ENCODE measurements at regions not wholly inside any gene's neighbourhood (a gene's known extent, or its start where the extent isn't known, plus 50 kb on each side); places are given as distances from the start of the nearest gene placed in this dataset.

DNA sequence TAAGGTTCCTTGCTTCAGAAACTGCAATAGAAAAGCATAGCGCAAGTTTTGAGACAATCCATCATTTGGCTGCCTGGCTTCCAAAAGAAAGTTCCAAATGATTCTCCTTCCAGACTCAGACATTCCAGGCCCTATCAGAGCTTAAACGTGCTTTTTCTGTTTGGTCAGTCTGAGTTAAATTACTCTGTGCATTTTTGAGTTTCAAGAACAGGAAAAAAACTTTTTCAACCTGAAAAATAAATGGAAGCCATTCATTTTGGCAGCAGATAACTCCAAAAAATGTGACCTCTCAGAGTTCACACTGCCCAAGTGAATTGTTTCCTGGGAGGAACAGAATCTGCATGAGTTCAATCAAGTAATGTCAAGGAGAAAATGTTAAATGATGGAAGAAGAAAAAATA is 354.2 kb downstream of the CXCL12 start:
- no peak overlapping the region for H3K27ac ChIP-seq
- no peak overlapping the region for H3K4me3 ChIP-seq
- no peak for FAIRE-seq
- no peaks in the 10 kb centered on the region for H3K9me3 ChIP-seq
- no peak for DNase-seq (ENCODE audit: low read depth in 1 of 2, low spot score in 1 of 2)
- POLR2A ChIA-PET, result no interaction called here
- CTCF ChIA-PET, result no interaction called here
- no peak for ATAC-seq
- no peak overlapping the region for H3K4me2 ChIP-seq
- H3K4me1 ChIP-seq, result no peaks in the 10 kb centered on the region
- 10% methylated on average over 2 of the region's 2 CpGs for WGBS (ENCODE audit: missing lambda C conversion rate)
- TF ChIP-seq GATA3 (IDR thresholded peaks at IDR 0.05; ENCODE audit: borderline replicate concordance) (no peak), ZSCAN20 (CRISPR knock-in tag; IDR thresholded peaks at IDR 0.05) (no peak), RAD21 (conservative IDR thresholded peaks at IDR 0.05 in 1 of 2, IDR thresholded peaks at IDR 0.05 in 1 of 2) (no peak), CHD2 (IDR thresholded peaks at IDR 0.05; ENCODE audit: low read length, partially characterized antibody) (no peak), CBX2 (IDR thresholded peaks at IDR 0.05; ENCODE audit: borderline replicate concordance, low read depth) (no peak), TP53 (CRISPR knock-in tag; IDR thresholded peaks at IDR 0.05) (no peak), POLR2AphosphoS2 (conservative IDR thresholded peaks at IDR 0.05; ENCODE audit: low read length) (no peak), ZC3H11A (IDR thresholded peaks at IDR 0.05) (no peak), SMC3 (IDR thresholded peaks at IDR 0.05) (no peak), RCOR1 (IDR thresholded peaks at IDR 0.05; ENCODE audit: low read depth, low read length) (no peak), MYC (IDR thresholded peaks at IDR 0.05; ENCODE audit: borderline replicate concordance, low read length) (no peak), EP300 (IDR thresholded peaks at IDR 0.05) (no peak), FOXS1 (CRISPR knock-in tag; IDR thresholded peaks at IDR 0.05) (no peak), ESRRA (IDR thresholded peaks at IDR 0.05; ENCODE audit: borderline replicate concordance, low read length) (no peak)
- TF ChIP-seq, protein P1, sequence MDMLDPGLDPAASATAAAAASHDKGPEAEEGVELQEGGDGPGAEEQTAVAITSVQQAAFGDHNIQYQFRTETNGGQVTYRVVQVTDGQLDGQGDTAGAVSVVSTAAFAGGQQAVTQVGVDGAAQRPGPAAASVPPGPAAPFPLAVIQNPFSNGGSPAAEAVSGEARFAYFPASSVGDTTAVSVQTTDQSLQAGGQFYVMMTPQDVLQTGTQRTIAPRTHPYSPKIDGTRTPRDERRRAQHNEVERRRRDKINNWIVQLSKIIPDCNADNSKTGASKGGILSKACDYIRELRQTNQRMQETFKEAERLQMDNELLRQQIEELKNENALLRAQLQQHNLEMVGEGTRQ (IDR thresholded peaks at IDR 0.05), result no peak
- TF ChIP-seq, protein P2, sequence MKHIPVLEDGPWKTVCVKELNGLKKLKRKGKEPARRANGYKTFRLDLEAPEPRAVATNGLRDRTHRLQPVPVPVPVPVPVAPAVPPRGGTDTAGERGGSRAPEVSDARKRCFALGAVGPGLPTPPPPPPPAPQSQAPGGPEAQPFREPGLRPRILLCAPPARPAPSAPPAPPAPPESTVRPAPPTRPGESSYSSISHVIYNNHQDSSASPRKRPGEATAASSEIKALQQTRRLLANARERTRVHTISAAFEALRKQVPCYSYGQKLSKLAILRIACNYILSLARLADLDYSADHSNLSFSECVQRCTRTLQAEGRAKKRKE (CRISPR knock-in tag; IDR thresholded peaks at IDR 0.05; ENCODE audit: low read depth), result no peak
- TF ChIP-seq, protein P3, sequence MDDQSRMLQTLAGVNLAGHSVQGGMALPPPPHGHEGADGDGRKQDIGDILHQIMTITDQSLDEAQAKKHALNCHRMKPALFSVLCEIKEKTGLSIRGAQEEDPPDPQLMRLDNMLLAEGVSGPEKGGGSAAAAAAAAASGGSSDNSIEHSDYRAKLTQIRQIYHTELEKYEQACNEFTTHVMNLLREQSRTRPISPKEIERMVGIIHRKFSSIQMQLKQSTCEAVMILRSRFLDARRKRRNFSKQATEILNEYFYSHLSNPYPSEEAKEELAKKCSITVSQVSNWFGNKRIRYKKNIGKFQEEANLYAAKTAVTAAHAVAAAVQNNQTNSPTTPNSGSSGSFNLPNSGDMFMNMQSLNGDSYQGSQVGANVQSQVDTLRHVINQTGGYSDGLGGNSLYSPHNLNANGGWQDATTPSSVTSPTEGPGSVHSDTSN (IDR thresholded peaks at IDR 0.05), result no peak
- TF ChIP-seq, protein P4, sequence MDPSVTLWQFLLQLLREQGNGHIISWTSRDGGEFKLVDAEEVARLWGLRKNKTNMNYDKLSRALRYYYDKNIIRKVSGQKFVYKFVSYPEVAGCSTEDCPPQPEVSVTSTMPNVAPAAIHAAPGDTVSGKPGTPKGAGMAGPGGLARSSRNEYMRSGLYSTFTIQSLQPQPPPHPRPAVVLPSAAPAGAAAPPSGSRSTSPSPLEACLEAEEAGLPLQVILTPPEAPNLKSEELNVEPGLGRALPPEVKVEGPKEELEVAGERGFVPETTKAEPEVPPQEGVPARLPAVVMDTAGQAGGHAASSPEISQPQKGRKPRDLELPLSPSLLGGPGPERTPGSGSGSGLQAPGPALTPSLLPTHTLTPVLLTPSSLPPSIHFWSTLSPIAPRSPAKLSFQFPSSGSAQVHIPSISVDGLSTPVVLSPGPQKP (IDR thresholded peaks at IDR 0.05; ENCODE audit: low read depth, low read length), result no peak

DNA sequence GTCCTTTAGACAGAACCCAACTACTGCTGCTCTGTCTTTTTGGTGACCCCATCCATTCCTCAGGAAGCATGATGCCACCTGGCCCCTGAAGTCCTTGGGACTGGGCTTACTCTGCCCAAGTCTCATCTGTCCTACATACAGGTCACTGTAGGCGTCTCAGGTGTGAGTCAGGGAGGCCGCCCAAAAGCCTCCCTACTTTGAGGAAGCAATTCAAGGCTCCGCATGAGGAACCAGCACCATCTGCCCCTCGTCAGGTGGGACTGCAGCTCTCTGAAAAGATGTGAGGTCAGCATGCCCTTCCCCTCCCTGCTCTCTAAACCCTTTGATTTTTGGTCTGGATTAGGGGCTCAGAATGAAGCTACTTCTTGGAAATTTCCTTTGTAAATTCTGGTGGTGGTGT is 354.8 kb downstream of the CXCL12 start:
- WGBS (ENCODE audit: missing lambda C conversion rate), result 6% methylated on average over 4 of the region's 4 CpGs
- Histone ChIP-seq H3K9me3 (no peaks in the 10 kb centered on the region), H3K4me1 (no peaks in the 10 kb centered on the region), H3K27ac (no peak overlapping the region), H3K4me3 (no peak overlapping the region), H3K4me2 (no peak overlapping the region)
- POLR2A ChIA-PET, result no interaction called here
- no peak for DNase-seq (ENCODE audit: low read depth in 1 of 2, low spot score in 1 of 2)
- ATAC-seq, result no peak
- no peak for FAIRE-seq
- TF ChIP-seq NR3C1 (IDR thresholded peaks at IDR 0.05), result no peak
- 0 out of 5 replicates have a peak, but pooled peaks of 1 of the 2 experiments have one; percentile 5 for TF ChIP-seq RAD21 (conservative IDR thresholded peaks at IDR 0.05 in 1 of 2, IDR thresholded peaks at IDR 0.05 in 1 of 2)
- TF ChIP-seq MAZ (IDR thresholded peaks at IDR 0.05; ENCODE audit: borderline replicate concordance, low read depth, low read length), result no peak
- TF ChIP-seq CHD2 (IDR thresholded peaks at IDR 0.05; ENCODE audit: low read length, partially characterized antibody), result no peak
- CTCF ChIA-PET, result no interaction called here
